GM18867 (cell line): ENCODE measurements at regions not wholly inside any gene's neighbourhood (a gene's known extent, or its start where the extent isn't known, plus 50 kb on each side); places are given as distances from the start of the nearest gene placed in this dataset.
"Not testable (repeated sequence)": the region's sequence is repeated elsewhere in the genome, so short reads cannot be mapped to it uniquely, and the experiment has no call there.

Source experiments
- ATAC-seq: cut with Tn5 transposase; IDR thresholded peaks from one replicate; pipeline ENCODE4 v1.9.1; 2021; ENCODE audit warnings: mild to moderate bottlenecking, moderate library complexity; ENCODE audit not compliant: unreplicated experiment

- ATAC-seq = no peak
Observed at GRCh38 chr4:66000510-66001117, 330.3 kb upstream of the EPHA5 start.

DNA sequence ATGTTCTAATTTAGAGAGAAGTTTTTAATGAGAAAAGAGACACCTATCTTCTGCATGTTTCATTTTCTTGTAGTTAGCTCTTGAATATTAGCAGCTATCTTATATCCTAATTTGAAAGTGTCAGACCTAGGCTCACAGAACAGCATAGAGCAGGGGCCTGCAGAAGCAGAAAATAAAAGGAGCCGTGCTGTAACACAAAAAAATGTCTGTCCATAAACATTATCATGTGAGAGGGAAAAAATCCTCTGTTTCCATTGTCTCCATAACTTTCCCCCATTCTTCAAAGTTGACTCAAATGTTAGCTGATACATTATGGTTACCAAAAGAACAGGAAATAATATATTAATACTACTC is 329.2 kb upstream of the EPHA5 start:
- no peak for ATAC-seq

GRCh38 chr4:65998807-65999517 is 328.7 kb upstream of the EPHA5 start:
- ATAC-seq = not testable (repeated sequence)

DNA sequence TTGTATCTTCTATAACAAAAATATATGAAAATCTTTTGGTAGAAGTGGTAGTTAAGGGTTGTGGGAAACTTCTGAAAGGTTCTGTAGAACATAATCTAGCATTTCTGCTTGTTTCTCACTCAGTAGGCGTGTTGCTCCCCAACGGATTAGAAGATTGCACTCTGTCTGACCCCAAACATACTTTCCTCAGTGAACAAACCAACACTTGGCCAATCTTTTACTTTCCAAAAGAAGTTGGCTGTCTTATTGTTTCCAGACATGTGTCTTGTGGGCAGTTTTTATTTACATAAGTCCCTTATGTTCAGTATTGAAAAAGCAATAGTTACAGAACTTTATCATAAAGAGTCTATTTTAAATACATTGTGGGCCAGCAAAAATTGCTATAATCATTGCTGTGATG is 312.8 kb upstream of the EPHA5 start:
- ATAC-seq = no peak

GRCh38 chr4:65976287-65976686 is 306.0 kb upstream of the EPHA5 start:
- no peak for ATAC-seq

- ATAC-seq = no peak
Observed at GRCh38 chr4:65973186-65973585, 302.9 kb upstream of the EPHA5 start.

- no peak for ATAC-seq
Observed at GRCh38 chr4:65971686-65972085, 301.4 kb upstream of the EPHA5 start.

DNA sequence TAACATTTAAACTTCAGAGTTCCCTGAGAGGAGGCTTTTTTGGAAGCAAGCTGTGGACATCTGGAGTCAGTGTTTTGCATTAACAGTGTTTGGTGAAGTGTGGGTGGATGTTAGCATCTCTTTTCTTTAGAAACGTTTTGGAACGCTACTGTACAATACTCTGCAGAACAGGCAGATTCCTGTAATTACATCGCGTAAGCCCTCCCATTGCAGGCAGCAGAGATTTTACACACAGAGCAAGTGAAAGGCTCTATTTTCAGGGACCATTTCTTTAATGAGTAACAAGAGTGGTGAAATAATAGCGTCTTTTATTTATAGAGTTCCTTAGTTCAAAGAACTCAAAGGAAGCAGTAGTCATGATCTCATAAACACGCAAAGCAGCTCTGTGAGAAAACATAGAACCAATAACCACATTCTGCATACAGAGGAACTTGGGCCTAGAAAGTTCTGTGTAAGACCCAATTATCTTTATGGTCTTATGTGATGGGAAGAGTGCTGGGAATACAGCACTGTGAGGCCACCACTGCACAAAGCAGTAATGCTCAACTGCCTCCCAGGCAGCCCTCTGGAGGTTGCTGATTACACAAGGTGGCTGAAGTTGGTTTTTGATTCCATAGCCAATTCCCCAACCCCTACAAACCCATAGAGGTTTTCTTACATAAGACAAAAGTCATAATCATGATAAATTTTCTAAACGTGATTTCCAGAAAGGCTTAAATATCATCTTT is 298.7 kb upstream of the EPHA5 start:
- no peak for ATAC-seq

DNA sequence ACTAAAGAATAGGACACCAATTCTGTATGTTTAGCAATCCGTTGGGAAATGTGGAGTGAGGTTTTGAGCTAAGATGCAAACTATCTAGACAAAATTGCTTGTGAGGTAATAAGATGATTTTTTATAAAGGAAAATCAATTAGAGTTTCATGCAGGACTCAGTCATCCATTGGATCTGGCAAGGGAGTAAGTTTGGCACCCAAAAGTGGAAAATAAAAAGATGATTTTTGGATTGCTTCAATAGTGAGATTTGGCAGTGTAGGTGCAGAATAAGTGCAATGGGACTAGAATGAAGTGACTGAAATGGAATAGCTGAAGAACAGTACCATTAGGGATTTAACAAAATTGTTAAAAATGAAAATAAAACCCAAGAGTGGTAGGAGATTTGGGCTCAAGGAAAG is 290.5 kb upstream of the EPHA5 start:
- ATAC-seq = no peak

DNA sequence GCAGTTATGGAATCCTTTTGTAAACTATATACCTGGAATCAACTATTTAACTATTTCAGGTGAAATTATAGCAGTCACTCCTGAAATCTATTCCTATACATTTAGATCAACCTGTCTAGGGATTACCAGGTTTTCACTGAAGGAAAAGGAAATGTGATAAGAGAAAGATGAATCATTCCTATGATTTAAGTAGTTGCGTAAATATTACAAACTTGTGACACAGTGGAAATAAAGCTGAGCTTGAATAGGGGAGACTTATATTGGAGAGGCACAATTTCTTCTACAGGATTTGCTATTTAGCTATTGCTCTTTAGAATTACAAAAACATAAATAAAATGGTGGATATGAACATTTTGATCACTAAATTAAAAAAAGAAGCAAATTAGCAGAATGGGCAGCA is 284.1 kb upstream of the EPHA5 start:
- no peak for ATAC-seq

GRCh38 chr4:65951177-65951576 is 280.9 kb upstream of the EPHA5 start:
- ATAC-seq = no peak

- no peak for ATAC-seq
Observed at GRCh38 chr4:65943076-65943475, 272.8 kb upstream of the EPHA5 start.

DNA sequence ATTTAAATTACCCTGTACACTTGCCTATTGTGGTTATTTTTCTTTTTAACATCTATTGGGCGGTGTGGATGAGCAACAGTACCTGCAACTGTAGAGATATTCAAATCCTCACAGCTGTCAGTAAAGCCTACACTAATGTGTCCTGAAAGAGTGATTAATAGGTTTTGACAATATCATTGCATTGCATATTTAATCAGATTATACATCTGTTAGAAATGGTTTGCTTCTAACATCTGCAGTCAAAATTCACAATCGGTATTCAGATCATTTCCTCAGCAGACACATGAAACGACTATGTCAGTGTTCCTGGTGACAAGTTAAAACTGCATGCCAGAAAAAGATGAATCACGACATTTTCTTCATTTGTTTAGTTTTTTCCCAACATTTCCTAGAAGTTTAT is 254.6 kb upstream of the EPHA5 start:
- ATAC-seq = no peak

DNA sequence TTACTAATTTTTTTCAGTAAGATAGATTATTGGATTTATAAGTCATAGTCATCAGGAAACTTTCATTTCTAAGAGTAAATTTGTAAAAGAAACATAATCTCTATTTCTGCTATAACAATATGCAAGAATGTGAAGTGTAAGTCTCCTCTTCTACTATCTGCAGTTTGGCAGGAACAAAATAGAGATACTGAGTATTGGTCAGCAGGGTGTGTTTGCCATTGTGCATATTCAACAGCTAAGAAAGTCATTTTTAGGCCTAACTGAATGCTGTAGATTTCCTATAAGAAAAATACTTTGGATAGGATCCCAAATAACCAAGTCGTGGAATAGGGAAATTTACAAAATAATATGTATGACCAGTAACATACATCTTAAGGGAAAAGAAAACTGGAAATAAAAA is 253.3 kb upstream of the EPHA5 start:
- ATAC-seq = no peak

- ATAC-seq = no peak
Observed at GRCh38 chr4:65921180-65921579, 250.9 kb upstream of the EPHA5 start.

GRCh38 chr4:65918872-65919271 is 248.6 kb upstream of the EPHA5 start:
- no peak for ATAC-seq

DNA sequence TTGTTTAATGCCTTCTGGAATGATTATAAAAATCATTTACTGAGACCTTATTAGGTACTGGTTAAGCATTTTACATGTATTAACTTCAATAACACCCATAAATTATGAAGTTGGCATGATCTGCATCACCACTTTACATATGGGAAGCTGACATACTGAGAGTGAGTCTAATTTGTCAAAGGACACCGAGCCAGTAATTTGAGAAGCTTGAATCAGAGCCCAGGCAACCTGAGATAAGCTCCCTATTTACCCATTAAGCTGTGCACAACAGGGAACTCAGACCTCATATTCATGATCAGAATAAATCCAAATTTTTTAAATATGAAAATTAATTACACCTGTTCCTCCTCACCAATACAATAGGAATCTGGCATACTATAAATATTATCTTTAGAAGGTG is 247.9 kb upstream of the EPHA5 start:
- ATAC-seq = no peak

DNA sequence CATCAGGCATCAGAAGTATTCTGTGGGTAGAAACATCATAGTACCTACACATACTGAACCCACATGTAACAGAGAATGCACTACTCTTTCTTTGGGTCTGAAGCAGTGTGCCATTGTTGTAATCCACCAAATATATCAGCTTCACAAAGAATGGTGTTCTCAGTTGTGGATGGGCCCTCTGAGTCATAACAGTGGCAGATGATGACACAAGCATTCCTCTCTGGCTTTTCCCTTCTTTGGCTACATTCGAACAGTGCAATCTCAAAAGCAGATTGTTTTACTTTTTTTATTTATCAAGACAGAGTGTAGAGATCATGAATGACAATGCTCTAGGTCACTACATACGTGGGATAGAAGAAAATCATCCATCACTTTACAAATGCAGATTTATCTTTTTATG is 247.2 kb upstream of the EPHA5 start:
- no peak for ATAC-seq

- no peak for ATAC-seq
Observed at GRCh38 chr4:65911720-65912119, 241.4 kb upstream of the EPHA5 start.

GRCh38 chr4:65893957-65894755 is 223.9 kb upstream of the EPHA5 start:
- ATAC-seq = no peak

DNA sequence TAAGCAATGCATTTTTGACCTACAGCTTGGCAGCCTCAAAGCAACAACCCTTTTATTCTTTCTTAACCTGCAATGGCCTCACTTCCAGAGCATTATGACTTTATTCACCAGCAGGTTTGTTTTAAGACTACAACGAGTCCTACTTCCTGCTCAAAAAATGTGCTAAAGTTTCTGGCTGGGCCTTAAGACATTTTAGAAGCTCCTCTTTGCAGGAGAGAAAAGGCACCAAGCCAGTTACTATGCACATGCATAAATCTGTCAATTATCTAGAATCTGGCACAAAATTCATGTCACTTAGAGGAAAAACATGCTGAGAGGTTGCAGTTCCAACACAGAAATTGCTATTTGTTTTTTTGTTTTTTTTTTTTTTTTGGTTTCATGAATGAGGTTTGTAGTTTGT is 223.0 kb upstream of the EPHA5 start:
- no peak for ATAC-seq

GRCh38 chr4:65880594-65880993 is 210.3 kb upstream of the EPHA5 start:
- ATAC-seq = no peak
